ENCODE measurements at regions not wholly inside any gene's neighbourhood (a gene's known extent, or its start where the extent isn't known, plus 50 kb on each side); places are given as distances from the start of the nearest gene placed in this dataset.
"Not testable (repeated sequence)": the region's sequence is repeated elsewhere in the genome, so short reads cannot be mapped to it uniquely, and the experiment has no call there.

GRCh38 chr10:109668703-109669102 is 254.6 kb downstream of the XPNPEP1 start:
- H3K27me3 ChIP-seq (ENCODE audit: insufficient read depth, low read length) = no peaks in the 10 kb centered on the region

GRCh38 chr10:109668154-109668665 is 255.1 kb downstream of the XPNPEP1 start:
- Histone ChIP-seq H3K27me3 (ENCODE audit: insufficient read depth, low read length) (no peaks in the 10 kb centered on the region), H3K36me3 (ENCODE audit: insufficient read depth, low read length) (no peaks in the 10 kb centered on the region), H3K9me3 (ENCODE audit: low read length) (no peaks in the 10 kb centered on the region), H3K4me1 (ENCODE audit: insufficient read depth, low read length) (no peaks in the 10 kb centered on the region), H2AFZ (ENCODE audit: low read depth, low read length) (no peak overlapping the region), H3K4me3 (ENCODE audit: low read length) (no peak overlapping the region)

More at GRCh38 chr10:109668703-109669102, 254.6 kb downstream of the XPNPEP1 start:
- H3K4me1 ChIP-seq (ENCODE audit: insufficient read depth, low read length) = no peaks in the 10 kb centered on the region
- no peaks in the 10 kb centered on the region for H3K36me3 ChIP-seq (ENCODE audit: insufficient read depth, low read length)
- H3K9me3 ChIP-seq (ENCODE audit: low read length) = no peaks in the 10 kb centered on the region
- H2AFZ ChIP-seq (ENCODE audit: low read depth, low read length) = no peak overlapping the region
- no peak overlapping the region for H3K4me3 ChIP-seq (ENCODE audit: low read length)

- no peaks in the 10 kb centered on the region for H3K9me3 ChIP-seq (ENCODE audit: low read length)
- H3K36me3 ChIP-seq (ENCODE audit: insufficient read depth, low read length) = no peaks in the 10 kb centered on the region
- H3K4me3 ChIP-seq (ENCODE audit: low read length) = no peak overlapping the region
- H3K27me3 ChIP-seq (ENCODE audit: insufficient read depth, low read length) = no peaks in the 10 kb centered on the region
- H3K4me1 ChIP-seq (ENCODE audit: insufficient read depth, low read length) = no peaks in the 10 kb centered on the region
- H2AFZ ChIP-seq (ENCODE audit: low read depth, low read length) = no peak overlapping the region
Measured at GRCh38 chr10:109665321-109665720, 258.0 kb downstream of the XPNPEP1 start.

- Histone ChIP-seq H2AFZ (ENCODE audit: low read depth, low read length) (no peak overlapping the region), H3K4me3 (ENCODE audit: low read length) (no peak overlapping the region)
Measured at GRCh38 chr10:109664554-109664953, 258.8 kb downstream of the XPNPEP1 start.

GRCh38 chr10:109663122-109663521 is 260.2 kb downstream of the XPNPEP1 start:
- no peaks in the 10 kb centered on the region for H3K36me3 ChIP-seq (ENCODE audit: insufficient read depth, low read length)
- H2AFZ ChIP-seq (ENCODE audit: low read depth, low read length) = no peak overlapping the region
- no peaks in the 10 kb centered on the region for H3K27me3 ChIP-seq (ENCODE audit: insufficient read depth, low read length)
- no peaks in the 10 kb centered on the region for H3K9me3 ChIP-seq (ENCODE audit: low read length)
- H3K4me1 ChIP-seq (ENCODE audit: insufficient read depth, low read length) = no peaks in the 10 kb centered on the region
- no peak overlapping the region for H3K4me3 ChIP-seq (ENCODE audit: low read length)

More at GRCh38 chr10:109664554-109664953, 258.8 kb downstream of the XPNPEP1 start:
- Histone ChIP-seq H3K4me1 (ENCODE audit: insufficient read depth, low read length) (no peaks in the 10 kb centered on the region), H3K36me3 (ENCODE audit: insufficient read depth, low read length) (no peaks in the 10 kb centered on the region), H3K27me3 (ENCODE audit: insufficient read depth, low read length) (no peaks in the 10 kb centered on the region), H3K9me3 (ENCODE audit: low read length) (no peaks in the 10 kb centered on the region)

GRCh38 chr10:109652612-109653011 is 270.7 kb downstream of the XPNPEP1 start:
- H3K9me3 ChIP-seq (ENCODE audit: low read length); H3K27me3 ChIP-seq (ENCODE audit: insufficient read depth, low read length); H3K36me3 ChIP-seq (ENCODE audit: insufficient read depth, low read length); H3K4me1 ChIP-seq (ENCODE audit: insufficient read depth, low read length); H2AFZ ChIP-seq (ENCODE audit: low read depth, low read length); H3K4me3 ChIP-seq (ENCODE audit: low read length): not testable (repeated sequence)

- Histone ChIP-seq H3K36me3 (ENCODE audit: insufficient read depth, low read length) (no peaks in the 10 kb centered on the region), H3K9me3 (ENCODE audit: low read length) (no peaks in the 10 kb centered on the region), H3K4me3 (ENCODE audit: low read length) (no peak overlapping the region), H3K4me1 (ENCODE audit: insufficient read depth, low read length) (no peaks in the 10 kb centered on the region), H2AFZ (ENCODE audit: low read depth, low read length) (no peak overlapping the region), H3K27me3 (ENCODE audit: insufficient read depth, low read length) (no peaks in the 10 kb centered on the region)
Measured at GRCh38 chr10:109650228-109650627, 273.1 kb downstream of the XPNPEP1 start.

GRCh38 chr10:109647627-109648026 is 275.7 kb downstream of the XPNPEP1 start:
- Histone ChIP-seq H3K27me3 (ENCODE audit: insufficient read depth, low read length) (no peaks in the 10 kb centered on the region), H3K4me3 (ENCODE audit: low read length) (no peak overlapping the region)

GRCh38 chr10:109633846-109634245 is 289.5 kb downstream of the XPNPEP1 start:
- H3K36me3 ChIP-seq (ENCODE audit: insufficient read depth, low read length) = no peaks in the 10 kb centered on the region
- H2AFZ ChIP-seq (ENCODE audit: low read depth, low read length) = no peak overlapping the region
- H3K27me3 ChIP-seq (ENCODE audit: insufficient read depth, low read length) = no peaks in the 10 kb centered on the region
- no peaks in the 10 kb centered on the region for H3K4me1 ChIP-seq (ENCODE audit: insufficient read depth, low read length)
- no peaks in the 10 kb centered on the region for H3K9me3 ChIP-seq (ENCODE audit: low read length)
- no peak overlapping the region for H3K4me3 ChIP-seq (ENCODE audit: low read length)

More at GRCh38 chr10:109647627-109648026, 275.7 kb downstream of the XPNPEP1 start:
- Histone ChIP-seq H3K4me1 (ENCODE audit: insufficient read depth, low read length) (no peaks in the 10 kb centered on the region), H2AFZ (ENCODE audit: low read depth, low read length) (no peak overlapping the region), H3K36me3 (ENCODE audit: insufficient read depth, low read length) (no peaks in the 10 kb centered on the region), H3K9me3 (ENCODE audit: low read length) (no peaks in the 10 kb centered on the region)

GRCh38 chr10:109633017-109633416 is 290.3 kb downstream of the XPNPEP1 start:
- H2AFZ ChIP-seq (ENCODE audit: low read depth, low read length); H3K9me3 ChIP-seq (ENCODE audit: low read length); H3K4me1 ChIP-seq (ENCODE audit: insufficient read depth, low read length); H3K27me3 ChIP-seq (ENCODE audit: insufficient read depth, low read length); H3K36me3 ChIP-seq (ENCODE audit: insufficient read depth, low read length); H3K4me3 ChIP-seq (ENCODE audit: low read length): not testable (repeated sequence)

- Histone ChIP-seq H2AFZ (ENCODE audit: low read depth, low read length) (no peak overlapping the region), H3K36me3 (ENCODE audit: insufficient read depth, low read length) (no peaks in the 10 kb centered on the region), H3K4me3 (ENCODE audit: low read length) (no peak overlapping the region), H3K4me1 (ENCODE audit: insufficient read depth, low read length) (no peaks in the 10 kb centered on the region), H3K9me3 (ENCODE audit: low read length) (no peaks in the 10 kb centered on the region), H3K27me3 (ENCODE audit: insufficient read depth, low read length) (no peaks in the 10 kb centered on the region)
Measured at GRCh38 chr10:109624939-109625338, 298.4 kb downstream of the XPNPEP1 start.

GRCh38 chr10:109622566-109622965 is 300.7 kb downstream of the XPNPEP1 start:
- Histone ChIP-seq H2AFZ (ENCODE audit: low read depth, low read length) (no peak overlapping the region), H3K36me3 (ENCODE audit: insufficient read depth, low read length) (no peaks in the 10 kb centered on the region), H3K4me3 (ENCODE audit: low read length) (no peak overlapping the region), H3K9me3 (ENCODE audit: low read length) (no peaks in the 10 kb centered on the region), H3K27me3 (ENCODE audit: insufficient read depth, low read length) (no peaks in the 10 kb centered on the region), H3K4me1 (ENCODE audit: insufficient read depth, low read length) (no peaks in the 10 kb centered on the region)

- Histone ChIP-seq H3K36me3 (ENCODE audit: insufficient read depth, low read length) (no peaks in the 10 kb centered on the region), H3K27me3 (ENCODE audit: insufficient read depth, low read length) (no peaks in the 10 kb centered on the region), H2AFZ (ENCODE audit: low read depth, low read length) (no peak overlapping the region), H3K4me3 (ENCODE audit: low read length) (no peak overlapping the region), H3K4me1 (ENCODE audit: insufficient read depth, low read length) (no peaks in the 10 kb centered on the region), H3K9me3 (ENCODE audit: low read length) (no peaks in the 10 kb centered on the region)
Measured at GRCh38 chr10:109620396-109620795, 302.9 kb downstream of the XPNPEP1 start.

GRCh38 chr10:109619914-109620313 is 303.4 kb downstream of the XPNPEP1 start:
- Histone ChIP-seq H2AFZ (ENCODE audit: low read depth, low read length) (no peak overlapping the region), H3K27me3 (ENCODE audit: insufficient read depth, low read length) (no peaks in the 10 kb centered on the region), H3K9me3 (ENCODE audit: low read length) (no peaks in the 10 kb centered on the region), H3K36me3 (ENCODE audit: insufficient read depth, low read length) (no peaks in the 10 kb centered on the region), H3K4me3 (ENCODE audit: low read length) (no peak overlapping the region), H3K4me1 (ENCODE audit: insufficient read depth, low read length) (no peaks in the 10 kb centered on the region)
